ENCODE measurements at regions not wholly inside any gene's neighbourhood (a gene's known extent, or its start where the extent isn't known, plus 50 kb on each side); places are given as distances from the start of the nearest gene placed in this dataset.
A peak's percentile ranks its signal among the peaks of the same experiment; 100 is the strongest.

GRCh38 chr6:139449611-139450000, 75.2 kb upstream of the CITED2 start:
- H2AFZ ChIP-seq = peak overlapping the region; percentile 77
- DNase-seq = peak; percentile 51
- H3K4me2 ChIP-seq (ENCODE audit: unreplicated experiment) = peak overlapping the region; percentile 42

GRCh38 chr6:139448998-139449610, 74.7 kb upstream of the CITED2 start:
- Histone ChIP-seq H3K27me3 (replicated peaks; ENCODE audit: insufficient read depth) (no peaks in the 10 kb centered on the region), H2AFZ (peak overlapping the region; percentile 77), H3K9ac (peak overlapping the region; percentile 23; the same call in 1 of the 2 replicates), H3K36me3 (ENCODE audit: low read depth) (no peaks in the 10 kb centered on the region), H4K20me1 (ENCODE audit: insufficient read depth) (no peaks in the 10 kb centered on the region), H3K79me2 (ENCODE audit: insufficient read depth) (no peaks in the 10 kb centered on the region), H3K4me3 (no peak overlapping the region), H3K9me3 (ENCODE audit: low read depth) (no peaks in the 10 kb centered on the region), H3K9me2 (ENCODE audit: insufficient read depth) (no peaks in the 10 kb centered on the region), H3K27ac (peak overlapping the region; percentile 6; the same call in 1 of the 2 replicates), H3K4me1 (ENCODE audit: insufficient read depth) (peaks cover 11% of the 10 kb centered on the region), H3F3A (ENCODE audit: insufficient read depth) (no peaks in the 10 kb centered on the region), H3K4me2 (ENCODE audit: unreplicated experiment) (peak overlapping the region; percentile 42)
- WGBS, 2 experiments (ENCODE audit: low coverage in 1 of 2, low lambda C conversion rate in 2 of 2, missing lambda C conversion rate in 2 of 2) = 98% methylated on average over 4 of the region's 4 CpGs
- no peak for DNase-seq
- in situ Hi-C loops (cut with MboI) = no loop called here
- no peak for TF ChIP-seq EZH2phosphoT487 (IDR thresholded peaks at IDR 0.05; ENCODE audit: insufficient read depth, low read depth)
- TF ChIP-seq EZH2 (IDR thresholded peaks at IDR 0.05; ENCODE audit: insufficient read depth, poor library complexity, severe bottlenecking) = no peak

More at GRCh38 chr6:139449611-139450000, 75.2 kb upstream of the CITED2 start:
- Histone ChIP-seq H3K9me3 (ENCODE audit: low read depth) (no peaks in the 10 kb centered on the region), H3K9me2 (ENCODE audit: insufficient read depth) (no peaks in the 10 kb centered on the region), H3K79me2 (ENCODE audit: insufficient read depth) (no peaks in the 10 kb centered on the region), H3K4me3 (no peak overlapping the region), H3K36me3 (ENCODE audit: low read depth) (no peaks in the 10 kb centered on the region), H3F3A (ENCODE audit: insufficient read depth) (no peaks in the 10 kb centered on the region), H3K27ac (peak overlapping the region; percentile 6; the same call in 1 of the 2 replicates), H3K27me3 (replicated peaks; ENCODE audit: insufficient read depth) (no peaks in the 10 kb centered on the region), H3K4me1 (ENCODE audit: insufficient read depth) (peaks cover 11% of the 10 kb centered on the region), H3K9ac (peak overlapping the region; percentile 23; the same call in 1 of the 2 replicates), H4K20me1 (ENCODE audit: insufficient read depth) (no peaks in the 10 kb centered on the region)
- in situ Hi-C loops (cut with MboI) = no loop called here
- TF ChIP-seq EZH2 (IDR thresholded peaks at IDR 0.05; ENCODE audit: insufficient read depth, poor library complexity, severe bottlenecking) = no peak
- no peak for TF ChIP-seq EZH2phosphoT487 (IDR thresholded peaks at IDR 0.05; ENCODE audit: insufficient read depth, low read depth)

- Histone ChIP-seq H3K27ac (no peak overlapping the region), H3K36me3 (ENCODE audit: low read depth) (no peaks in the 10 kb centered on the region), H3K4me2 (ENCODE audit: unreplicated experiment) (no peak overlapping the region), H3K4me3 (no peak overlapping the region), H3K27me3 (replicated peaks; ENCODE audit: insufficient read depth) (no peaks in the 10 kb centered on the region), H3K79me2 (ENCODE audit: insufficient read depth) (no peaks in the 10 kb centered on the region), H4K20me1 (ENCODE audit: insufficient read depth) (no peaks in the 10 kb centered on the region), H3K9me3 (ENCODE audit: low read depth) (no peaks in the 10 kb centered on the region), H3K4me1 (ENCODE audit: insufficient read depth) (peaks cover 15% of the 10 kb centered on the region), H3K9me2 (ENCODE audit: insufficient read depth) (no peaks in the 10 kb centered on the region), H2AFZ (peak overlapping the region; percentile 33; the same call in 1 of the 2 replicates), H3F3A (ENCODE audit: insufficient read depth) (no peaks in the 10 kb centered on the region), H3K9ac (no peak overlapping the region)
- in situ Hi-C loops (cut with MboI) = no loop called here
- 88 to 91% methylated on average over 2 of the region's 2 CpGs for WGBS, 2 experiments (ENCODE audit: low coverage in 1 of 2, low lambda C conversion rate in 2 of 2, missing lambda C conversion rate in 2 of 2)
- DNase-seq = peak; percentile 54
- no peak for TF ChIP-seq EZH2phosphoT487 (IDR thresholded peaks at IDR 0.05; ENCODE audit: insufficient read depth, low read depth)
- no peak for TF ChIP-seq EZH2 (IDR thresholded peaks at IDR 0.05; ENCODE audit: insufficient read depth, poor library complexity, severe bottlenecking)
These were observed 73.7 kb upstream of the CITED2 start for GRCh38 chr6:139448051-139448649.

- DNase-seq = no peak
- H3K9me2 ChIP-seq (ENCODE audit: insufficient read depth) = no peaks in the 10 kb centered on the region
- H3K9me3 ChIP-seq (ENCODE audit: low read depth) = no peaks in the 10 kb centered on the region
- no peaks in the 10 kb centered on the region for H3K36me3 ChIP-seq (ENCODE audit: low read depth)
- no peaks in the 10 kb centered on the region for H3K79me2 ChIP-seq (ENCODE audit: insufficient read depth)
- 0 out of 2 replicates have a peak overlapping the region, but pooled peaks have one; percentile 33 for H2AFZ ChIP-seq
- H3K4me2 ChIP-seq (ENCODE audit: unreplicated experiment) = no peak overlapping the region
- WGBS, 2 experiments (ENCODE audit: low coverage in 1 of 2, low lambda C conversion rate in 2 of 2, missing lambda C conversion rate in 2 of 2) = 100% methylated on average over 1 of the region's 1 CpG
- no peak for TF ChIP-seq EZH2phosphoT487 (IDR thresholded peaks at IDR 0.05; ENCODE audit: insufficient read depth, low read depth)
- TF ChIP-seq EZH2 (IDR thresholded peaks at IDR 0.05; ENCODE audit: insufficient read depth, poor library complexity, severe bottlenecking) = no peak
- H3K27me3 ChIP-seq (replicated peaks; ENCODE audit: insufficient read depth) = no peaks in the 10 kb centered on the region
- H3K9ac ChIP-seq = no peak overlapping the region
- in situ Hi-C loops (cut with MboI) = no loop called here
- peaks cover 15% of the 10 kb centered on the region for H3K4me1 ChIP-seq (ENCODE audit: insufficient read depth)
- H3K27ac ChIP-seq = no peak overlapping the region
- no peak overlapping the region for H3K4me3 ChIP-seq
- no peaks in the 10 kb centered on the region for H4K20me1 ChIP-seq (ENCODE audit: insufficient read depth)
- no peaks in the 10 kb centered on the region for H3F3A ChIP-seq (ENCODE audit: insufficient read depth)
These were observed 73.2 kb upstream of the CITED2 start for GRCh38 chr6:139447656-139447975.

Measured in GM23248 (cell line).